Pancreas (tissue), 10 donors: ENCODE measurements at regions not wholly inside any gene's neighbourhood (a gene's known extent, or its start where the extent isn't known, plus 50 kb on each side); places are given as distances from the start of the nearest gene placed in this dataset.

Experiments
- ATAC-seq, 4 donors: fragments of 200-7000 bp; cut with Tn5 transposase; one replicate each; pipeline versions ENCODE4 v1.8.0 to v1.9.1; 2020; ENCODE audit warnings: mild to moderate bottlenecking in 4 of 4, moderate library complexity in 4 of 4
- DNase-seq, 6 donors: peaks; one replicate each; pipeline ENCODE4 v3.0.0-alpha.2; 2020
- FAIRE-seq: peaks from 2 replicates; lab custom pipeline; 2012; peaks lifted over from hg19 to GRCh38; lab: Jason Lieb, UNC
- H3K27ac ChIP-seq, 4 donors: fragments of 200-600 bp; sonication (generic); 1 replicate in 3 of 4; 2 replicates in 1 of 4; pipeline versions ENCODE4 v1.5.0 to v1.8.0; 2020
- H3K27me3 ChIP-seq, 4 donors: fragments of 200-600 bp; one replicate each; pipeline ENCODE4 v1.8.0; 2021
- H3K36me3 ChIP-seq, 3 donors: fragments of 200-600 bp; sonication (generic) in 1 of 3; one replicate each; pipeline versions ENCODE4 v1.5.0 to v1.8.0; 2020 to 2021
- H3K4me1 ChIP-seq, 3 donors: fragments of 200-600 bp; one replicate each; pipeline ENCODE4 v1.8.0; 2021
- H3K4me3 ChIP-seq, 4 donors: fragments of 200-600 bp; sonication (generic) in 2 of 4; one replicate each; pipeline versions ENCODE4 v1.5.0 to v1.8.0; 2020 to 2021
- H3K9me3 ChIP-seq, 4 donors: fragments of 200-600 bp; one replicate each; pipeline ENCODE4 v1.8.0; 2021
- CTCF ChIP-seq, 4 donors: fragments of 200-600 bp; sonication (generic) in 3 of 4; IDR thresholded peaks; one replicate each; pipeline versions ENCODE4 v1.5.0 to v1.8.0; 2021; ENCODE audit warnings: antibody characterized with exemption in 4 of 4
- WGBS, 2 donors: extraction: QIAGEN DNeasy Blood & Tissue Kit; methylation state at CpG; one replicate each; pipeline ENCODE4 v1.1.7; 2013; 5-methylcytosine and 5-hydroxymethylcytosine counted together
- intact Hi-C, 3 donors: fragments of 100-400 bp; cut with DNase I; formaldehyde crosslinking; loops; one replicate each; pipeline versions ENCODE4 v1.11.1 to v1.14.2; 2022
- donor health status: healthy with polysubstance abuse.
- donor health status: DM: no; HTN: no; CAD: no; lungs with moderate emphysema.
- donor health status: DM: no; HTN: no; CAD: no.
- donor health status: control.
- donor health status: control.
- donor health status: Bipolar disorder and iron deficiency.
- donor health status: DM: yes; HTN: yes; CAD: no.
- donor health status: DM: no; HTN: no; CAD: no.
- donor health status: DM: no; HTN: no; CAD: no.
- donor health status: DM: yes; HTN: yes; CAD: no.

- Histone ChIP-seq H3K27ac (no peak overlapping the region), H3K36me3 (no peaks in the 10 kb centered on the region), H3K4me1 (peaks cover 0 to 4% (median 0%) of the 10 kb centered on the region in 3 donors), H3K9me3 (no peaks in the 10 kb centered on the region), H3K4me3 (no peak overlapping the region), H3K27me3 (peaks cover 0 to 5% (median 0%) of the 10 kb centered on the region in 4 donors)
- TF ChIP-seq CTCF (IDR thresholded peaks at IDR 0.05): no peak
- DNase-seq (no peak), FAIRE-seq (no peak), ATAC-seq (no peak)
- 72 to 86% methylated on average over 3 of the region's 3 CpGs for WGBS, 2 donors
- intact Hi-C loops: no loop called here
Measured at GRCh38 chr13:84646957-84647356, 764.7 kb upstream of the SLITRK1 start.

DNA sequence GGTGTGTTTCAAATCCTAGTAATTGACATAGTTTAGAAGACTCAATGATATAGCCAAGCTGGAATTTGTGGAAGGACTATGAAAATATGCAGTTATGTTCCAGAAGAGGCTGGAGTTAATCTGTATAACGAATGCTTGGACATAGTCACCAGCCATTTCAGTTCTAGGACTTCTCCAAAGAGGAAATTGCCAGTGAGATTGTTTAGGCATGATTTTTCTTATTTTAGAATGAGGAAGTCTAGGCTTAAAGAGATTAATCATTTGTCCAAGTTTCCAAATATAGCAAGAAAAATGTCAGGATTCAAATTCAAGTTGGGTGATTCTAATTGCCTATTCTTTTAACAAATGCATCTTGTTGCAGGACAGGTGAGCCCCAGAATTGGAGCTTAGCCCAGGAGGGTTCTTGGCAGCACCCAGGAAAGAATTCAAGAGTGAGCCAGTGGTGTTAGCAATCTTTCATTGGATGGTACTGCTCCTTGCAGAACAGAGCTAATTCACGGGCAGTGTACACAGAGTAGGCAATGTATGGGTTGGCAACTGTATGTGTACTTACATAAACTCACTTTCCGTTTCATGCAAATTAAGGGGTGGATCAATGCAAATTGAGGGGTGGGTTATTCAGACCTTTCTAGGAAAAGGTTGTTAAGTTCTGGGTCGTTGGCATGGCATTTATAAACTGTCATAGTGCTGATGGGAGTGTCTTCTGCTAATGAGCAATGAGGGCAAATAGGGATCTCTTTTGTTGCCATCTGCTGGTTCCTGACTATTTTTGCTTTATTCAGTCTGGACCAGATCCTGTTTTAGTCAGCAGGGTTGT is 763.1 kb upstream of the SLITRK1 start:
- 17 to 20% methylated on average over 4 of the region's 4 CpGs for WGBS, 2 donors
- ATAC-seq: peak in 3 of 4 donors; percentile 38 to 53 (median 51)
- Histone ChIP-seq H3K4me3 (no peak overlapping the region), H3K9me3 (no peaks in the 10 kb centered on the region), H3K4me1 (peaks cover 0 to 4% (median 0%) of the 10 kb centered on the region in 3 donors), H3K27ac (no peak overlapping the region), H3K36me3 (no peaks in the 10 kb centered on the region), H3K27me3 (peaks cover 0 to 5% (median 0%) of the 10 kb centered on the region in 4 donors)
- no peak for TF ChIP-seq CTCF (IDR thresholded peaks at IDR 0.05)
- intact Hi-C loops: no loop called here
- no peak for FAIRE-seq
- peak in 2 of 6 donors; percentile 3 to 12 for DNase-seq

DNA sequence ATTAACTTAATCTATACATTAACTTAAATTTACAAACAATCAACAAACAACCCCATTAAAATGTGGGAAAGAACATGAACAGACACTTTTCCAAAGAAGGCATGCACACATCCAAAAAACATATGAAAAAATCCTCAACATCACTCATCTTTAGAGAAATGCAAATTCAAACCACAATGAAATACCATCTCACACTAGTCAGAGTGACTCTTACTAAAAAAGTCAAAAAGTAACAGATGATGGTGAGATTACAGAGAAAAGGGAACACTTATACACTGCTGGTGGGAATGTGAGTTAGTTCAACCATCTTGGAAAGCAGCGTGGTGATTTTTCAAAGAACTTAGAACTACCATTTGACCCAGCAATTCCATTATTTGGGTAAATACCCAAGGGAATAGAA is 759.2 kb upstream of the SLITRK1 start:
- no peak for TF ChIP-seq CTCF (IDR thresholded peaks at IDR 0.05)
- intact Hi-C loops: no loop called here
- no peaks in the 10 kb centered on the region for H3K36me3 ChIP-seq
- H3K4me3 ChIP-seq: no peak overlapping the region
- no peak for ATAC-seq
- H3K27ac ChIP-seq: no peak overlapping the region
- no peak for DNase-seq
- WGBS, 2 donors: 92 to 97% methylated on average over 1 of the region's 1 CpG
- peaks cover 0 to 4% (median 0%) of the 10 kb centered on the region in 3 donors for H3K4me1 ChIP-seq
- H3K27me3 ChIP-seq: no peaks in the 10 kb centered on the region
- no peak for FAIRE-seq
- no peaks in the 10 kb centered on the region for H3K9me3 ChIP-seq

DNA sequence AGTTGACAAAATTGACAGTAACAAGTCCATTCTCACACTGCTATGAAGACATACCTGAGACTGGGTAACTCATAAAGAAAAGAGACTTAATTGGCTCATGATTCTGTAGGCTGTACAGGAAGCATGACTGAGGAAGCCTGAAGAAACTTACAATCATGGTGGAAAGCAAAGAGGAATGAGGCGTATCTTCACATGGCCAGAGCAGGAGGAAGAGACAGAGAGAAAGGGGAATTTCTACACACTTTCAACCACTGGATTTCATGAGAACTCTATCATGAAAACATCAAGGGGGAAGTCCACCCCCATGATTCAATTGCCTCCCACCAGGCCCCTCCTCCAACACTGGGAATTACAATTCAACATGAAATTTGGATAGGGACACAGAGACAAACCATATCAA is 758.4 kb upstream of the SLITRK1 start:
- TF ChIP-seq CTCF (IDR thresholded peaks at IDR 0.05): no peak
- no peaks in the 10 kb centered on the region for H3K9me3 ChIP-seq
- DNase-seq: no peak
- intact Hi-C loops: no loop called here
- H3K4me1 ChIP-seq: peaks cover 0 to 4% (median 0%) of the 10 kb centered on the region in 3 donors
- no peak for ATAC-seq
- H3K27ac ChIP-seq: no peak overlapping the region
- FAIRE-seq: no peak
- H3K36me3 ChIP-seq: no peaks in the 10 kb centered on the region
- 48 to 90% methylated on average over 1 of the region's 1 CpG for WGBS, 2 donors
- no peak overlapping the region for H3K4me3 ChIP-seq
- H3K27me3 ChIP-seq: no peaks in the 10 kb centered on the region

- Histone ChIP-seq H3K27ac (no peak overlapping the region), H3K27me3 (no peaks in the 10 kb centered on the region), H3K9me3 (no peaks in the 10 kb centered on the region), H3K36me3 (no peaks in the 10 kb centered on the region), H3K4me3 (no peak overlapping the region), H3K4me1 (no peaks in the 10 kb centered on the region)
- ATAC-seq: no peak
- intact Hi-C loops: no loop called here
- no peak for FAIRE-seq
- 90 to 97% methylated on average over 3 of the region's 3 CpGs for WGBS, 2 donors
- DNase-seq: no peak
- TF ChIP-seq CTCF (IDR thresholded peaks at IDR 0.05): no peak
Measured at GRCh38 chr13:84630476-84630875, 748.2 kb upstream of the SLITRK1 start.
